Glomerular visceral epithelial cell (primary cell): ENCODE measurements at regions not wholly inside any gene's neighbourhood (a gene's known extent, or its start where the extent isn't known, plus 50 kb on each side); places are given as distances from the start of the nearest gene placed in this dataset.
A peak's percentile ranks its signal among the peaks of the same experiment; 100 is the strongest.
"Not testable (repeated sequence)": the region's sequence is repeated elsewhere in the genome, so short reads cannot be mapped to it uniquely, and the experiment has no call there.

Experiments used
- DNase-seq: peaks from one replicate; pipeline ENCODE4 v3.0.0-alpha.2; 2016; ENCODE audit errors: extremely low spot score

- DNase-seq: no peak
These were observed 520.9 kb upstream of the CITED2 start for GRCh38 chr6:139895205-139895793.

GRCh38 chr6:139894271-139894670 is 519.8 kb upstream of the CITED2 start:
- DNase-seq: no peak

GRCh38 chr6:139891471-139891870 is 517.0 kb upstream of the CITED2 start:
- DNase-seq: no peak

- DNase-seq: peak; percentile 42
These were observed 514.3 kb upstream of the CITED2 start for GRCh38 chr6:139888681-139889122.

GRCh38 chr6:139887275-139887674 is 512.8 kb upstream of the CITED2 start:
- no peak for DNase-seq

- no peak for DNase-seq
These were observed 511.9 kb upstream of the CITED2 start for GRCh38 chr6:139886396-139886795.

- DNase-seq: no peak
These were observed 511.5 kb upstream of the CITED2 start for GRCh38 chr6:139885909-139886308.

GRCh38 chr6:139883776-139884175 is 509.3 kb upstream of the CITED2 start:
- DNase-seq: peak; percentile 10

GRCh38 chr6:139882977-139883728 is 508.7 kb upstream of the CITED2 start:
- DNase-seq: peak; percentile 68

- peak; percentile 40 for DNase-seq
These were observed 507.8 kb upstream of the CITED2 start for GRCh38 chr6:139882234-139882633.

- DNase-seq: peak; percentile 52
These were observed 507.3 kb upstream of the CITED2 start for GRCh38 chr6:139881728-139882211.

GRCh38 chr6:139881236-139881635 is 506.8 kb upstream of the CITED2 start:
- no peak for DNase-seq

- no peak for DNase-seq
These were observed 505.4 kb upstream of the CITED2 start for GRCh38 chr6:139879823-139880356.

GRCh38 chr6:139879241-139879640 is 504.8 kb upstream of the CITED2 start:
- not testable (repeated sequence) for DNase-seq

- DNase-seq: no peak
These were observed 503.5 kb upstream of the CITED2 start for GRCh38 chr6:139877828-139878405.

- no peak for DNase-seq
These were observed 498.2 kb upstream of the CITED2 start for GRCh38 chr6:139872665-139873064.

- DNase-seq: no peak
These were observed 497.5 kb upstream of the CITED2 start for GRCh38 chr6:139871803-139872510.

GRCh38 chr6:139871165-139871710 is 496.8 kb upstream of the CITED2 start:
- DNase-seq: no peak

- no peak for DNase-seq
These were observed 494.1 kb upstream of the CITED2 start for GRCh38 chr6:139868576-139868975.

GRCh38 chr6:139863964-139864363 is 489.5 kb upstream of the CITED2 start:
- DNase-seq: no peak

- no peak for DNase-seq
These were observed 488.9 kb upstream of the CITED2 start for GRCh38 chr6:139863346-139863745.

GRCh38 chr6:139862311-139862710 is 487.9 kb upstream of the CITED2 start:
- no peak for DNase-seq
